GM21447 (cell line): ENCODE measurements at regions not wholly inside any gene's neighbourhood (a gene's known extent, or its start where the extent isn't known, plus 50 kb on each side); places are given as distances from the start of the nearest gene placed in this dataset.
"Not testable (repeated sequence)": the region's sequence is repeated elsewhere in the genome, so short reads cannot be mapped to it uniquely, and the experiment has no call there.

Source experiments
- ATAC-seq: cut with Tn5 transposase; IDR thresholded peaks from one replicate; pipeline ENCODE4 v1.9.1; 2021; ENCODE audit not compliant: unreplicated experiment

DNA sequence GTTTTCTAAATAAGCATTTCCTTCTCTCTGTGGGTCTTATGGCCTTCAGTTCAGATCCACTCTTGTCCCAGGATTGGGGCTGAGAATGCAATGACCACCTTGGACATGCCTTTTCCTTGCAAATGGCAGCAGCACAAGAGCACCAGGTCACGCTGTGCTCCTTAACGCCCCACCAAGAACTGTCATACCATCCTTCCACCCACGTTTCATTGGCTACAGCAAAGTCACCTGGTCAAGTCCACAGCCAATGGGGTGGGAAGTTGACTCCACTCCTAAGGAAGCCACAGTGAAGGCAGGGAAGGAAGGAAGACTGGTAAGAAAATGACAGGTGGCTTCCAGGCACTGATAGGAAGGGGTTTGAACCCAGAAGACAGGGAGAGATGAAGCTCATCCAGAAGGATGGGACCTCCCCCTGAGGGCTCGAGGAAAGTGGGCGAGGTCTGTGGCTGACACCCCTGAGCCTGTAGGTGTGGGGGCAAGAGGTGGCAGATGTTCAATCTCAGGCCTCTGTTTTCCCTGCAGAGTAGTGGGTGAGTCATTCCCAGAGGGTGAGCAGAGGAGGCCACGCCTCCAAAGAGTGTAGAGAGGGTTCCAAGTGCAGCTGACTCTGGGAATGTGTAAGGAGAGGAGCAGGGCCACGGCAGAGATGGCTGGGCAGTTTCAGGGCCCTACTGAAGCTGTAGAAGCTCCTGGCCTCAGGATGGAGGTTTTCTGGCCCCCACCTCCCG is 113.5 kb upstream of the VRK1 start:
- ATAC-seq, result no peak

- no peak for ATAC-seq
These were observed 111.1 kb upstream of the VRK1 start for GRCh38 chr14:96686126-96686525.

GRCh38 chr14:96688629-96689028 is 108.6 kb upstream of the VRK1 start:
- no peak for ATAC-seq

DNA sequence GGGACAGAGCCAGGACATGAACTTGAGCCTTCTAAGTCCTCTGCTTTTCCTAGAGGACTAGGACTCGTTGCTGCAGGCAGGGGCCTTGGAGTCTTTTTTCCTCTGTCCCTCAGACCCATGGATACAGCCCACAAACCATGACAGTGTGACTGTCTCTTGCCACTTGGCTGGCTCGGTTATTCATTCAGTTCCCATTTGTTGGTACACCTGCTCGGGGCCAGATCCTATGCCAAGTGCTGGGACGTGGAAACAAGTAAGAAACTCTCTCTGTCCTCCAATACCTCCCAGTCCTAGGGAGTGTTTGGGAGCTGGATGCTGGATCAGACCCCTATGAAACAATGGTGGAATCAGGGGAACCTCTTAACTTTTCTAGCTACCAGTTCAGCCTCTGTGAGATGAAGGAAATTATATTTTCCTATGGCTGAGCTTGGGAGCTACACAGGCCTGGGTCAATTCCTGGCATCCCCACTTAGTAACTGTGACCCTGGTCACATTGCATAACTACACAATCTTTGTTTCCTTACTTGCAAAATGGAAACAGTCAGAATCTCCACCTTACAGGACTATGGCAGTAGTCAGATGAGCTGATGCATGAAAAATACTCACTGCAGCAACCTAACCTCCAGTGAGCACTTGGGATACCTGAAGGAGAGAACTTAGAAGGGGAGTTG is 106.3 kb upstream of the VRK1 start:
- ATAC-seq, result no peak

DNA sequence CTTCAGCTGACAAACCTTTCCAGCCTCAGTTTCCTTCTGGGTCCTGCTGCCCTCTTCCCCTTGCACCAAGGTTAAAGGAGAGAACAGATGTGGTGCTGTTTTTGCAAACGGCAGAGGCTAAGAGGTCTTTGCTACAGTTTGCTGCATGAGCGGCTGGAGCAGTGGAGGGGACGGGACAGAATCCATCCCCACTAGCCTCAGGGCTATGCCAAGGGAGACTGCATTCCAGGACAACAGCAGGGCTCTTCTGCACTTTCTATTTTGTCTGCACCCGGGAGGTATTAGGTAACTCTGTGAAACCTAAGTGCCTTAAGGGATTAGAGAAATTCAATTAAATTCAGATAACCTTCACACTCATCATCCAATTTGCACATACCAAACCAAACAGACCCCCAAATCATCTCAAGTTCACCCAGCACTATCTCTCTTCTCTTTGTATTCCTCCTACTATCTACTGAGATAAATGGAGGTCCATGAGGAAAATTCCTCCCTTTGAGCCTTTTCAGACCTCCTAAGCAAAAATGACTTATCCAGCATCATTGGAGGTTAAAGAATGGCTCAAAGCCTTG is 103.8 kb upstream of the VRK1 start:
- ATAC-seq, result no peak

- ATAC-seq, result no peak
These were observed 103.2 kb upstream of the VRK1 start for GRCh38 chr14:96693987-96694386.

DNA sequence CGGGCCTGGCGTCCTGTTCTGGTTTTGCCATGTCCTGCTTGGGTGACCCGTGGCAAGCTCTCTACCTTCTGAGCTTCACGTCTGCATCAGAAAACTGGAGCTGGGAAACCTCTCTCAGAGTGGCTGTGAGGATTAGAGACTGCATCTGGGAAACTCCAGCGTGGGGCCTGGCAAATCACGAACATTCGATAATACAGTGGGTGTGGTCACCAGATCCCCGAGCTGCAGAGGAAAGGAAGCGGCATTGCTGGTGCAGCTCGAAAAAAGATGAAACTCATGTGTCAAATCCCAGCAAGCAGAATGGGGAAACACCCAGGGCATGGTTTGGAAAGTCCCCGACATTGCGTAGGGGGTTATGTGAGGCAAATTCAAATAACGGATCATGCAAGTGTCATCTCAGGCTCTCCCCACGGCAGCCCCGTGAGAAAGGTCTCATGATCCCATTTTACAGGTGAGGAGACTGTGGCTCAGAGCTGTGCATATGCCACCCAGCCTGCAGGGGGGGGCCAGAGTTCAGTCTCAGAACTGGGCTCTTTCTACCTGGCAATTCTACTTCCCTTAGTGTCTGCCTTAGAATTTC is 98.1 kb upstream of the VRK1 start:
- ATAC-seq, result peak; percentile 66

DNA sequence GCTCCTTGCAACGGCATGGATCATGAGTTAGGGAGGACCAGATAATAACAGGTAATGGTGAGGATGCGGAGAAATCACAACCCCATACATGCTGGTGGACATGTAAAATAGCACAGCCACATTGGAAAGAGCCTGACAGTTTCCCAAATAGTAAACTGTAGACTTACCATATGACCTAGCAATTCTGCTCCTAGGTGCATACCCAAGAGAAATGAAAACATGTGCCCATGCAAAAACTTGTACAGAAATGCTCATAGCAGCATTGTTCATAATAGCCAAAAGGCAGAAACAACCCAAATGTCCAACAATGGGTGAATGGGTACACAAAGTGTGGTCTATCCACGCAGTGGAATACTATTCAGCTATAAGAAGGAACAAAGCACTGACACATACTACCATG is 97.5 kb upstream of the VRK1 start:
- no peak for ATAC-seq

DNA sequence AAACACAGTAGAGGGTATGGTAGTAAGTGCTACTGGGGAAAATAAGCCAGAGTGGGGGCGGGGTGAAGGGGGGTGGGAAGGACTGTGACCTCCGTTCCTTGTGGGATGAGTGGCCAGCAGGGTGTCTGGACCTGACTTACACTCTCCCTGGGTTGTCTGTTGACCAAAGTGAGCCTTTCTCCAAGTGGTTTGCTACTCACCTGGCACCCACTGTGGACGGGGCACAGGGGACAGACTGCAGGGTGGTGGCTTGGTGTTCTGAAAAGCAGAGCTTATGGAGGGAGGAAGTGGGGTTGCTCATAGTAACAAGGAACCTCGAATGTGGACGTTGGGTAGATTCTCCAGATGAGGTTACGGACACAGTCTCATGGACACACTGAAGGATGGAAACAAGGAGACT is 94.4 kb upstream of the VRK1 start:
- ATAC-seq, result no peak

- ATAC-seq, result no peak
These were observed 91.6 kb upstream of the VRK1 start for GRCh38 chr14:96705422-96706092.

GRCh38 chr14:96706893-96707292 is 90.3 kb upstream of the VRK1 start:
- ATAC-seq, result no peak

GRCh38 chr14:96710060-96710666 is 87.0 kb upstream of the VRK1 start:
- ATAC-seq, result no peak

GRCh38 chr14:96711559-96712267 is 85.5 kb upstream of the VRK1 start:
- ATAC-seq, result no peak

- no peak for ATAC-seq
These were observed 83.8 kb upstream of the VRK1 start for GRCh38 chr14:96713426-96713825.

DNA sequence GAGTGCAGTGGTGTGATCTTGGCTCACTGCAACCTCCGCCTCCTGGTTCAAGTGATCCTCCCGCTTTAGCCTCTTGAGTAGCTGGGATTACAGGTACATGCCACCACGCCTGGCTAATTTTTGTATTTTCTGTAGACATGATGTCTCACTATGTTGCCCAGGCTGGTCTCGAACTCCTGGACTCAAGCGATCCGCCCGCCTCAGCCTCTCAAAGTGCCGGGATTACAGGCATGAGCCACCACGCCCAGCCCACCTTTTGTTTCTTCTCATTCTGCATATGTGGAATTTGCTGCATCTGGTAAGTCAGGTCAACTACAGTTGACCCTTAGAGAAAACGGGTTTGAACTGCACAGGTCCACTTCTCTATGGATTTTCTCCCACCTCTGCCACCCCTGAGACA is 82.6 kb upstream of the VRK1 start:
- not testable (repeated sequence) for ATAC-seq

- ATAC-seq, result no peak
These were observed 80.1 kb upstream of the VRK1 start for GRCh38 chr14:96717116-96717515.

DNA sequence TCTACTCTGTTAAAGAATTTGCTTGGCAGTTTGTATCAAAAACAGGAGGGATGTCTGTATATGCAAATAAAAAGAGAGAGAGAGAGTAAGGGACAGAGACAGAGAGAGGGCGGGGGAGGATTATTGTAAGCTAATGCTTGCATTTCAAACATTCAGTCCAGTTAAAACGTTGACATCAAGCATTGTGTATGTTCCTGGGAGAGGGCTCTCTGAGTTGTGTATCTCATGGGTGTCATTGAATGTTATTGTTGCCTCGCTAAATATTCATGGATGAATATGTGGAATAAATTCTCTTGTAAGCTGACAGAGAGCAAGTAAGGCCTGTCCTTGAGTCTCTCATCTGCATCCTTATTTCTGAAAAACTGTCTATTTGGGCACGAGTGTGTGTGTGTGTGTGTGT is 78.8 kb upstream of the VRK1 start:
- ATAC-seq, result no peak

GRCh38 chr14:96720702-96721101 is 76.5 kb upstream of the VRK1 start:
- ATAC-seq, result not testable (repeated sequence)

GRCh38 chr14:96722736-96723135 is 74.4 kb upstream of the VRK1 start:
- no peak for ATAC-seq

GRCh38 chr14:96723946-96724345 is 73.2 kb upstream of the VRK1 start:
- no peak for ATAC-seq
